ENCODE measurements at regions not wholly inside any gene's neighbourhood (a gene's known extent, or its start where the extent isn't known, plus 50 kb on each side); places are given as distances from the start of the nearest gene placed in this dataset.
"Not testable (repeated sequence)": the region's sequence is repeated elsewhere in the genome, so short reads cannot be mapped to it uniquely, and the experiment has no call there.

DNA sequence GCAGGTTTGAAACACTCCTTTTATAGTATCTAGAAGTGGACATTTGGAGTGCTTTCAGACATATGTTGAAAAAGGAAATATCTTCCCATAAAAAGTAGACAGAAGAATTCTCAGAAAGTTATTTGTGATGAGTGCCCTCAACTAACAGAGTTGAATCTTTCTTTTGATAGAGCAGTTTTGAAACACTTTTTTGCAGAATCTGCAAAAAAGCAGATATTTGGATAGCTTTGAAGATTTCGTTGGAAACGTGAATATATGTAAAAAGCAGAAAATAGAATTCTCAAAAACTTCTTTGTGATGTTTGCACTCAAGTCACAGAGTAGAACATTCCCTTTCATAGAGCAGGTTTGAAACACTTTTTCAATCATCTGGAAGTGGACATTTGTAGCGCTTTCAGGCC, 676.4 kb upstream of the ZNF337 start:
- not testable (repeated sequence) for DNase-seq

DNA sequence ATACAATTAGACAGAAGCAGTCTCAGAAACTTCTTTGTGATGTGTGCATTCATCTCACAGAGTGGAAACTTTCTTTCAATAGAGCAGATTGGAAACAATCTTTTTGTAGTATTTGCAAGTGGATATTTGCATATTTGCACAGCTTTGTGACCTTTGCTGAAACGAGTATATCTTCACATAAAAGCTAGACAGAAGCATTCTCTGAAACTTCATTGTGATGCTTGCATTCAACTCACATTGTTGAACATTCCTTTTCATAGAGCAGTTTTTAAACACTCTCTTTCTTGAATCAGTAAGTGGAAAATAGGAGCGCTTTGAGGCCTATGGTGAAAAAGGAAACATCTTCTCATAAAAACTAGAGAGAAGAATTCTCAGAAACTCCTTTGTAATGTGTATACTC, 657.9 kb upstream of the ZNF337 start:
- DNase-seq, result no peak

DNA sequence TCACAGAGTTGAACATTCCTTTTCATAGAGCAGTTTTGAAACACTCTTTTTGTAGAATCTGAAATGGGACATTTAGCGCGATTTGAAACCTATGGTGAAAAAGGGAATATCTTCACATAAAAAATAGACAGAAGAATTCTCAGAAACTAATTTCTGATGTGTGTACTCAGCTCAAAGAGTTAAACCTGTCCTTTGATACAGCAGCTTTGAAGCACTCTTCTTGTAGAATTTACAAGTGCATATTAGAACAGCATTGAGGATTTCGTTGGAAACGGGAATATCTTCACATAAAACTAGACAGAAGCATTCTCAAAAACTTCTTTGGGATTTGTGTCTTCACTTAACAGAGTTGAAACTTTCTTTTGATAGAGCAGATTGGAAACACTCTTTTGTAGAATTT, 650.7 kb upstream of the ZNF337 start:
- DNase-seq, result no peak

DNA sequence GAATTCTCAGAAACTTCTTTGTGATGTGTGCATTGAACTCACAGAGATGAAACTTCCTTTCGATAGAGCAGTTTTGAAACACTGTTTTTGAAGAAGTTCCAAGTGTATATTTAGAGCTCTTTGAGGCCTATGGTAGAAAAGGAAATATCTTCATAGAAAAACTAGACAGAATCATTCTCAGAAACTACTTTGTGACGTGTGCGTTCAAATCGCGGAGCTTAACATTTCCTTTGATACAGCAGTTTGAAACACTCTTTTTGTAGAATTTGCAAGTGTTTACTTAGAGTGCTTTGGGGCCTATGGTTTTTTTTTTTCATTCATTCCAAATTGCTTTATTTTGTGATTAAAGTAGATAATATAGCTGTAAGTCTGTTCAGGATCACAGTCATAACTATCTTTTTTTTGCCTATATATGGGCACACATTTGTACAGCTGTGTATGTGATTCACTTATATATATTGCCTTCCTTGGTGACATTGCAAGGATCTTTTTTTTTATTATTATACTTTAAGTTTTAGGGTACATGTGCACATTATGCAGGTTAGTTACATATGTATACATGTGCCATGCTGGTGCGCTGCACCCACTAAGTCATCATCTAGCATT, 643.9 kb upstream of the ZNF337 start:
- DNase-seq, result not testable (repeated sequence)

DNA sequence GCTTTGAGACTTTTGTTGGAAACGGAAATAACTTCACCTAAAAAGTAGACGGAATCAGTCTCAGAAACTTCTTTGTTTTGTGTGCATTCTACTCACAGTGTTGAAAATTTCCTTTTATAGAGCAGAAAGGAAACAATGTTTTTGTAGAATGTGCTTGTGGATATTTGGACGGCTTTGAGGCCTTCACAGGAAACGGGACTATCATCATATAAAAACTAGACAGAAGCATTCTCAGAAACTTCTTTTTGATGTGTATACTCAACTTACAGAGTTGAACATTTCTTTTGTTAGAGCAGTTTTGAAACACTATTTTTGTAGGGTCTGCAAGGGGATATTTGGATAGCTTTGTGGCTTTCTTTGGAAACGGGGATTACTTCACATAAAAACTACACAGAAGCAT, 627.5 kb upstream of the ZNF337 start:
- DNase-seq, result no peak

DNA sequence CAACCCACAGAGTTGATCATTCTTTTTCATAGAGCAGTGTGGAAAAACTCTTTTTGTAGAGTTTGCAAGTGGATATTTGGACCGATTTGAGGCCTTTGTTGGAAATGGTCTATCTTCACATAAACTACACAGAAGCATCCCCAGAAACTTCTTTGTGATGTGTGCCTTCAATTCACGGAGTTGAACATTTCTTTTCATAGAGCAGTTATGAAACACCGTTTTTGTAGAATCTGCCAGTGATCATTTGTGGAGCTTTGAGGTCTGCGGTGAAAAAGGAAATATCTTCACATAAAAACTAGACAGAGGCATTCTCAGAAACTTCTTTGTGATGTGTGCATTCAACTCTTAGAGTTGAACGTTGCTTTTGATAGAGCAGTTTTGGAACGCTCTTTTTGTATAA, 618.4 kb upstream of the ZNF337 start:
- DNase-seq, result no peak

DNA sequence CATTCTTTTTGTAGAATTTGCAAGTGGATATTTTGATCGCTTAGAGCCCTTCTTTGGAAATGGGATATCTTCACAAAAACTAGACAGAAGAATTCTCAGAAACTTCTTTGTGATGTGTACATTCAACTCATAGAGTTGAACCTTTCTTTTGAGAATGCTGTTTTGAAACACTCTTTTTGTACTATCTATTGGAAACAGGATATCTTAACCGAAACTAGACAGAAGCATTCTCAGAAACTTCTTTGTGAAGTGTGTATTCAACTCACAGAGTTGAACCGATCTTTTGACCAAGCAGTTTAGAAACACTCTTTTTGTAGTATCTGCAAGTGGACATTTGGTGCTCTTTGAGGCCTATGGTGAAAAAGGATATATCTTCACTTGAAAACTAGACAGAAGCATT, 613.1 kb upstream of the ZNF337 start:
- not testable (repeated sequence) for DNase-seq

DNA sequence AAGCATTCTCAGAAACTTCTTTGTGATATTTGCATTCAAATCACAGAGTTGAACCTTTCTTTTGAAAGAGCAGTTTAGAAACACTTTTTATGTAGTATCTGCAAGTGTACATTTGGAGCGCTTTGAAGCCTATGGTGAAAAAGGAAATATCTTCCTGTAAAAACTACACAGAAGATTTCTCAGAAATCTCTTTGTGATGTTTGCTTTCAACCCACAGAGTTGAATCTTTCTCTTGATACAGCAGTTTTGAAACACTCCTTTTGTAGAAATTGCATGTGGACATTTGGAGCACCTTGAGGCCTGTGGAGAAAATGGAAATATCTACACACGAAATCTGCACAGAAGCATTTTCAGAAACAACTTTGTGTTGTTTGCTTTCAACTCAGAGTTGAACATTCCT, 612.3 kb upstream of the ZNF337 start:
- DNase-seq, result no peak

DNA sequence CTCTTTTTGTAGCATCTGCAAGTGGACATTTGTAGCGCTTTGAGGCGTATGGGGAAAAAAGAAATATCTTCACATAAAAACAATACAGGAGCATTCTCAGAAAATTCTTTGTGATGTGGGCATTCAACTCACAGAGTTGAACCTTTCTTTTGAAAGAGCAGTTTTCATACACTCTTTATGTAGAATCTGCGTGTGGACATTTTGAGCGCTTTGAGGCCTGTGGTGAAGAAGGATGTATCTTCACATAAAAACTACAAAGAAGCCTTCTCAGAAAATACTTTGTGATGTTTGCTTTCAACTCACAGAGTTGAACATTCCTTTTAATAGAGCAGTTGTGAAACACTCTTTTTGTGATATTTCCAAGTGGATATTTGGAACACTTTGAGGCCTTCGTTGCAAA, 598.4 kb upstream of the ZNF337 start:
- DNase-seq, result no peak

DNA sequence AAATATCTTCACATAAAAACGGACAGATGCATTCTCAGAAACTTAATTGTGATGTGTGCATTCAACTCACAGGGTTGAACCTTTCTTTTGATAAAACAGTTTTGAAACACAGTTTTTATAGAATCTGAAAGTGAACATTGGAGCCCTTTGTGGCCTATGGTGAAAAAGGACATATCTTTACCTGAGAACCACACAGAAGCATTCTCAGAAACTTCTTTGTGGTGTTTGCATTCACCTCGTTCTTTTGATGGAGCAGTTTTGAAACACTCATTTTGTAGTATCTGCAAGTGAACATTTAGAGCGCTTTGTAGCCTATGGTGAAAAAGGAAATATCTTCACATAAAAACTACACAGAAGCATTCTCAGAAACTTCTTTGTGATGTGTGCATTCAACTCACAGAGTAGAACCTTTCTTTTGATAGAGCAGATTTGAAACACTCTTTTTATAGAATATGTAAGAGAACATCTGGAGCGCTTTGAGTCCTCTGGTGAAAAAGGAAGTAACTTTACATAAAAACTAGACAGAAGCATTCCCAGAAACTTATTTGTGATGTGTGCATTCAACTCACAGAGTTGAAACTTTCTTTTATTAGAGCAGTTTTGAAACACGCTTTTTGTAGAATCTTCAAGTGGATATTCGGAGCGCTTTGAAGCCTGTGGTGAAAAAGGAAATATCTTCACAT, 591.9 kb upstream of the ZNF337 start:
- DNase-seq, result not testable (repeated sequence)

DNA sequence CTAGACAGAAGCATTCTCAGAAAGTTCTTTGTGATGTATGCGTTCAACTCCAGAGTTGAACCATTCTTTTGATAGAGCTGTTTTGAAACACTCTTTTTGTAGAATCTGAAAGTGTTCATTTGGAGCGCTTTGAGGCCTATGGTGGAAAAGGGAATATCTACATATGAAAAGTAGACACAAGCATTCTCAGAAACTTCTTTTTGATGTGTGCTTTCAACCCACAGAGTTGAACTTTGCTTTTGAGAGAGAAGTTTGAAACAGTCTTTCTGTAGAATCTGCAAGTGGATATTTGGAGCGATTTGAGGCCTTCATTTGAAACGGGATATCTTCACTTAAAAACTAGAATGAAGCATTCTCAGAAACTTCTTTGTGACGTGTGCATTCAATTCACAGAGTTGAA, 582.6 kb upstream of the ZNF337 start:
- DNase-seq, result no peak

DNA sequence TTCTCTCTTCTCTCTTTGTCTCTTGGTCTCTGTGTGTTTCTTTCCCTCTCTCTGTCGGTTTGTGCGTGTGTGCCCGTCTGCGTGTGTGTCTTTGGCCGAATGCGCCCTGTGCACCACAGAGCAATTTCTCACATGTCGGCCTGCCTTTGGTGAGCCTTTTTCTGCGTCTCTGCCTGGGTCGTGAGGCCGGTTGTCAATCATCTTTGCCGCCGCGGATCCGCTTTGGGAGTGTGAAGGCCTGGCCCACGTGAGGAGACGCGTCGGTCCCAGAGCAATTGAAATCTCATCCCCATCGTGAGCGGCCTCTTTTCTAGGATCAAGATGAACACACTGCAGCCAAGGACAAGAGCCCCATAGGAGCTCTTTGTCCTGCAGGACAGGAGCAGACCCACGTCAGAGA, 580.7 kb upstream of the ZNF337 start:
- DNase-seq, result no peak

DNA sequence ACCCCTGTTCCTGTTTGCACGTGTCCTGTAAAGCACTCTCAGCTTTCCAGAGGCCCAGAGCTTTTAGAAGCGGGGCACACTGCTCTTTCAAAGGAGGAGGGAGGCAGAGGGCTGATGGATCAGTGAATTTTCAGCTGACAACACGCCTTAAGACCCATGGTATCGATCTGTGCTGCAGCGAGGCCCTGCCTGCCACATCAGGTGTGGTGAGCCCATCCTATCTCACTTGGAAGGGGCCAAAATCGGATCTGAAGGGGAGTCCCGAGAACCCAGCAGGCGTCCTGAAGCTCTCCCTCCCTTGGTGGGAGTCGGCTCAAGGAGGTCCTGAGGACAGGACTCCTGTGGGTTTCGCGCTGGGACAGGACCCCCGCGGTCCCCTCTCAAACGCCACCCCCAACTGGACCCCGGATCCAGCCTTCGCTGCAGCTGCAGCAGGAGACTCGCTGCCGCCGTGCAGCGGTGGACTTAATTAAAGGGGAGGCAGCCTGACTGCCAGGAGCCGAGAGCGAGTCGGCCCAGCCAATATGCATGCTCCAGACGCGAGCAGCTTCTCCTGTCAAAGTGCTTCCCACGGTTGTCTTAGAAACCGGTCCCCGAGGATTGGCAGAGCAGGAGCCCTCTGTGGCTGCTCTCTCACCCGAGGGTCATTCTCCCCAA, 580.0 kb upstream of the ZNF337 start:
- peak; percentile 4 for DNase-seq

DNA sequence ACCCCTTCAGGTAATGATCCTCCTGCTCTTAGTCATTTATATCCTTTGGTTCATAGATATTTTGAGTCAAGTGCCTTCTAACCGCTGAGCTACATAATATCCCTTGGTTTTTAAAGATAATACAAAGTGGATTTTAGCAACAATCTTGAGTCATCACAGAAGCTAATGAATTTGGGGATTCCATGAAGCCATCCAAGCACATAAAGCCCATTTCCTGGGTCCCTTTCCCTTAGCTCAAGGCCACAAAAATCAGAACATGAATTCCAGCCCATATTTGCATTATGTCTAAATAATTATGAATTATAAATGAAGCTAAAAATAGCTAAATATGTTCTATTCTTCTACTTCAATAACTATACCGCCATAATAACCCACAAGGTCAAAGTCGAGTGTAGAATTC, 572.1 kb upstream of the ZNF337 start:
- not testable (repeated sequence) for DNase-seq

DNA sequence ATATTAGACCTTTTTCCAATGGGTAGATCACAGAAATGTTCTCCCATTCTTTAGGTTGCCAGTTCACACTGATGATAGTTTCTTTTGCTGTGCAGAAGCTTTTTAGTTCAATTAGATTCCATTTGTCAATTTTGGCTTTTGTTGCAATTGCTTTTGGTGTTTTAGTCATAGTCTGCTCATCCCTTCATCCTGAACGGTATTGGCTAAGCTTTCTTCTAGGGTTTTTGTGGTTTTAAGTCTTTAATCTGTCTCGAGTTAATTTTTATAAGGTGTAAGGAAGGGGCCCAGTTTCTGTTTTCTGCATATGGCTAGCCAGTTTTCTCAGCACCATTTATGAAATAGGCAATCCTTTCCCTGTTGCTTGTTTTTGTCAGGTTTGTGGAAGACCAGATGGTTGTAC, 564.3 kb upstream of the ZNF337 start:
- not testable (repeated sequence) for DNase-seq

DNA sequence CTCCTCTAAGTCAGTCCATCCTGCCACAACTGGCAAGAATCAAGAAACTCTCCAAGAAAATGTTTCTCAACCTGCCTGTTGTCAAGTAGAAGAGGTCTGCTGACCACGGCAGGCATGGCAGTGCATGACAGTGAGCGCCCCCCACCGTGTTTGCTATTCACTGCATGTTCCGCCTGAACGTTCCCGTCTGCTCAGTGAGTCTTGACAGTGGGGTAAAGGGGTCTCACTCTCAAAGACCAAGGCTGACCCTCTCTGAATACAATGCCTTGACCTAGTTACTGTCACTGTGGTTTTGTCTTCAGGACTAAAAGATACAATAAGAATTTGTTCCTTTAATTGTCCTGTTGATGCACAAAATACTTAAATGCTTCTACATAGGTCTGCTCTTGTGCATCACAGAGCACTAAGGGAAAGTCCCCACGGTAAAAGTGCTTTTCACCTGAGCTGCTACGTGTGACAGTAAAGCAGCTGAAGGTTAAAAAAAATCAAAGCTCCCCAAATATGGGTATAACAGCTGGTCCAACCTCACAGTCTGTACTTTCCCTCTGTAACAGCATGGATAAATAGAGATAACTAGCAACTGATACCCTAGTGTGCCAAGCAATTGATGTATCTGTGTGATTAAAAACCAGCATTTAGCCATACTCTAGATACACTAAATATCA, 555.8 kb upstream of the ZNF337 start:
- not testable (repeated sequence) for DNase-seq

DNA sequence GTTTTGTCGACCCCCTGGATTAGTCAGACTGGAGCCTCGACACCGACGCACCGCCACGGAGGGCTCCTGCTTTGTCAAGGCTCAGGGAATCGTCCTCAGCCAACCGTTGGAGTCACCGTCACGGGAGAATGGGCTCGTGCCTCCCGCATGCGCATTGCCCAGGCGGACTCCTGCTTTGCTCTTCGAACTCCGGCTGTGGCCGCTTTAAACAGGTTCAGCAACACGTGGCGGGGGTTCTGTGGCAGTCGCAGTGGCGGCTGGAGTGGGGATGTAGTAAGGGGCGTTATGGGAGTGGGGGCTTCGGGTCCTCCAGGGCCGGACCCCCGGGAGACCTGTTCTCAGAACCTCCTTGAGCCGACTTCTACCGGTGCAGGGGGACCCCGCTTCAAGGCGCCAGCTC, 554.7 kb upstream of the ZNF337 start:
- DNase-seq, result not testable (repeated sequence)

DNA sequence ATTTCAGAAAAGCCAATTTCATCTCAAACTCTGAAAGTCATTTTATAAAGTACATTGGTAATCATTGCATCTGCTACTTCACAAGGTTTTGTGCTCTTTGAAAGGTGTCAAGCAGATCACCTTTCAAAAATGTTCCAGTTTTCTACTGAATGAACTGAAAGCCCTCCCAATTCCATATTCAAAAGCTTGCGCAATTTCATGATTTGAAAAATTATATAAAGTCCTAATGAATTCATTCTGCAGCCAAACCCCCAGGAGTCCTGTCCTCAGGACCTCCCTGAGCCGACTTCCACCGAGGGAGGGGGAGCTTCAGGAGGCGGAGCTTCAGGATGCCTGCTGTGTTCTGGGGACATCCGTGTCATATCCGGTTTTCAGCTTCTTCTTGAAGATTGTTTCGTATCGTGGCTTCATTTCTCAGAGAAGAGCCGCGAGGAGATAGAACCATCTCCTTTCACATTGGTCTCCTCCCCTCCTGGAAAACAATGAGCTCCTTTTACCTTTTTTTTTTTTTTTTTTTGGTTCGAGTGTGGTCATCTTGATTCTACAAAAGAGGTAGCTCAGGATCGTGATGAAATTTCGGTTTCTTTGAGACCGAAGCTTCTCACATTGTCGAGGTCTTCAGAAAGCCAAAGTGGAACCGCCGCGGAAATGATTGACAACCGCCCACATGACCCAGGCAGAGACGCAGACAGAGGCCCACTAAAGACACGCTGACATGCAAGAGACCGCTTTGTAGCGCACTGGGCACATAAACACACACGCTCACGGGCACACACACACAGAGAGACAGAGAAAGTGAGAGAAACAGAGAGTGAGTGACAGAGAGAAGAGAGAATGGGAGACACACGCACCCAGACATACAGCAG, 553.8 kb upstream of the ZNF337 start:
- DNase-seq, result not testable (repeated sequence)

DNA sequence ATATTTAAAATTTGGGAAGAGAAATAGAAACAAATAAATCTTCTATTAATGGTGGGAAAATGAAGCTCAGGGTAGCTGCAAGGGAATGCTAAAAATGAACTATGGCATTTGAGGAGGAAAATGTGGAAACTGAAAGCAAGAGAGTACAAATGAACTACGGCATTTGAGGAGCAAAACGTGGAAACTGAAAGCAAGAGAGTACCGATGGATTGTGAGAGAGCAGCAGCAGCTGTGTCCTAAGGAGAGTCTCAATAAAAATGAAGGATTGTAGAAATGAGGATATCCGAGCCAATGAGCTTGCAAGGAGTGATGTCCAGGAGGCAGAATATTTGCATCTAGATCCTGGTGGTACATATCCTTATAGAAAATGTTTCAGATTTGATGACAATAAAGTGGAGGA, 547.1 kb upstream of the ZNF337 start:
- DNase-seq, result no peak

DNA sequence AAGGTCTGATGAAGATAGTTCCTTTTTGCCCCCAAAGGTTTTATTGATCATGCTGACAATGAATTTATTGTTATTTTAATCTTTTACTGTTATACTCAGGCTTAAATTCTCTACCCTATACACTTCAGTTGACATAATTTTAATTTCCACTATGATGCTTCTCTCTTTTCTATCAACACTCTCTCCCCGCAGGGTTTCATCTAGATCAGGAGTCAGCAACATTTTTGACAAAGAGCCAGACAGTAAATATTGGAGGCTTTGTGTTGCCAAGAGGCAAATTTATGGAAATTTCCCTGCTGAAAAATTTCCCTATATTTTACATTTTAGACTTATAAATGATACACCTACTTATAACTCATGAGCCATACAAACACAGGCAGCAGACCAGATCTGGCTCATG, 524.0 kb upstream of the ZNF337 start:
- not testable (repeated sequence) for DNase-seq

DNA sequence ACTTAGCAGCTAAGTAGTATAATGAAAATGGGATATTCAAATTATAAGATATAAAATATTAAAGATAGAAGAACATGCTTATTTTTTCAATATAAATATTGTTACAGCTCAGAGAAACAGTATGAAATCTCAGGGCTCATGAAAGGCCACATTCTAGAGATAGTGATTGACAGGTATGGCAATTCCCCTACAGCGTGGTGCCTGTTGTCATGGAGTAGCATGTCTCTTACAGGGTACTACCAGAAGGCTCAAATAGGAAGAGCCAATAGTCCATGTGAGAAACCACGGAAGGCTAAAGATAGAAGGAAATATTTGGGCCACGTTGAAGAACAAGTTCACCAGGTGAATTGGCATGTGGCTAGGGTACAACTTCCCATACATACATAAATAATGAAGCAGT, 522.9 kb upstream of the ZNF337 start:
- not testable (repeated sequence) for DNase-seq

DNA sequence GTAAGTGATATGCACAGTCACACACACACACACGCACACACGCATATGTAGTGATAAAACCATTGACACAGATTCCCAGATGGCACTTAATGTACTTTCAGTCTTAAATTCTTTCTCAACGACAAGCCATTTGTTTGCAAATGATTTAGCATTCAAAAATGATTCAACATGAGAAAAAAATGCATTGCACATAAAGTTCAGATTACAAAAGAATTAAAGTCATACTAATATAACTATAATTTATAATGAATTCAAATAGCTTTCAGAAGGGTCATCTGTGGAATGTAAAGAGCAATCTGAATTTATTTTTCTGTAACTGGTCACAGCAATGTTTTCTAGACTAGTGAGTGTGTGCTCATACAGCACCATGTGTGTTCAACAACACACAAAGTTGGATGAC, 521.6 kb upstream of the ZNF337 start:
- no peak for DNase-seq

All from right kidney (tissue), 1 donor.